ENCODE measurements at regions not wholly inside any gene's neighbourhood (a gene's known extent, or its start where the extent isn't known, plus 50 kb on each side); places are given as distances from the start of the nearest gene placed in this dataset.

DNA sequence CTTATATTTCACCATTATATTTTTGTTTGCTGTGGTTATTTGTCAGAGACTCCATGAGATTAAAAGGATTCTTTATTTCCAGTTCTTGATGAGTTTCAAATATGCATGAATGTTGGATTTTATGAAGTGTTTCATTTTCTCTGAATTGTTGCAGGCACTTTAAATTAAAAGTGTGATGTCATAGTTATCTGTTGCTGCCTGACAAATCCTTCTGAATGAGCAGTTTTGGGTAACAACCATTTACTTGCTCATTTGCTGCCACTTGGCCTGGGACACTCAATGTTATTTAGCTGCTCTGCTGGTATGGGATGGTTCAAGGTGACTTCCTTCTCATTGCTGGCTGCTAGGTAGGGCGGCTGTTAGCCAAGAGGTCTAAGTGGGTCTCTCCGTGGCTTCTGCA, 173.5 kb downstream of the LPIN1 start:
- no peak for DNase-seq (ENCODE audit: low spot score)
- intact Hi-C loops (cut with DNase I) = no loop called here

- DNase-seq (ENCODE audit: low spot score) = no peak
- intact Hi-C loops (cut with DNase I) = no loop called here
Measured at GRCh38 chr2:11920993-11921583, 174.7 kb downstream of the LPIN1 start.

GRCh38 chr2:11922294-11922693, 175.9 kb downstream of the LPIN1 start:
- no peak for DNase-seq (ENCODE audit: low spot score)
- intact Hi-C loops (cut with DNase I) = no loop called here

DNA sequence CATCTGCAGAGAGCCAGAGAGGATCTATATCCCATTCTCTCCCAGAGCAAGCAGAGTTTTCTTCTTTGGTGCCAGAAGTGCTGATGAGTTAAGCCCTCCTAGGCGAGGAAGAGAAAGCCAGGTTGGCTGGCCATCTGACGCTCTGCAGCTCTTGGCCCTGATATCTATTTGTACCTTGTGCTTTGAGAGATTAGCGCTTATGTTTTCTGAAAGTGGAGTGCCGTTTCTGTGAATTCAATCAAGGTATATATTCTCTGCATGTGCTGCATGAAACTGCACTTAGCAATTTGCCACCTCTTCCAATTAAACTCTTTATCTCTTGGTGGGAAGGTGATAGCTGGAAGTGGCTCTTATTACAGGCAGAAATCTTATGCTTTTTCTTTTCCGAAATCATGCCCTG, 177.5 kb downstream of the LPIN1 start:
- DNase-seq (ENCODE audit: low spot score) = no peak
- intact Hi-C loops (cut with DNase I) = no loop called here

DNA sequence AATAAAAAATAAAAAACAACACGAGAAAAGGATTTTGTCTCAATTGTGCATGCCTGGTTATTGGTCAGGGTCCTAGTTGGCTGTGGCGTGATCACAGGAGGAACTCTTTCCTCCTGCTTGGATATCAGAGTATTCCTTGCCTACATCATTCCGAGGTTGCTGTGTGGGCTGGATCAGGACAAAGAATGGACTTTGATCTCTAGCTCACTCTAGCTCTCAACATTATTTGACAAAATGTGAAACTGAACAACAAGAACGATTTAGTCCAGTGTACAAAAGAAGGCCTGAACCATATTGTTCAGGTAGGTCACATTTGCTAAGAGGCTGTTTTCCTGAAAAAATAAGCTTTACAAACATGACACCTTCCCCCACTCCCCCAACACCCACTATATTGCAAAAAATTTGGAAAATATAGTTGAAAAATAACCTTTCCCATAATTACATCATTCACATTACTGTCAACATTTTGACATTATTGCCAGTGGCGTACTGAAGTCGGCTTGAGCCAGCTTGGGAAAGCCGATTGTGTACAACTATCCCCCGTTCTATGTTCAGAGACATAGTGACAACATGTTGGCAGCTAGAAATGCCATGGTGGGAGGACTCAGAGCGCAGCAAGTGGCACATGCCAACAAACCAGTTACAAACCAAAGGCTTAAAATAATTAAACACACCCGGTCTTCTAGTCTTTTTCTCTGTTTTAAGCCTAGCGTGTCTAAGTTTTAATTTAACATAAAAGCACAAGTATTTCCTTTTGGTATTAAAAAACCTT, 179.0 kb downstream of the LPIN1 start:
- intact Hi-C loops (cut with DNase I) = no loop called here
- no peak for DNase-seq (ENCODE audit: low spot score)

DNA sequence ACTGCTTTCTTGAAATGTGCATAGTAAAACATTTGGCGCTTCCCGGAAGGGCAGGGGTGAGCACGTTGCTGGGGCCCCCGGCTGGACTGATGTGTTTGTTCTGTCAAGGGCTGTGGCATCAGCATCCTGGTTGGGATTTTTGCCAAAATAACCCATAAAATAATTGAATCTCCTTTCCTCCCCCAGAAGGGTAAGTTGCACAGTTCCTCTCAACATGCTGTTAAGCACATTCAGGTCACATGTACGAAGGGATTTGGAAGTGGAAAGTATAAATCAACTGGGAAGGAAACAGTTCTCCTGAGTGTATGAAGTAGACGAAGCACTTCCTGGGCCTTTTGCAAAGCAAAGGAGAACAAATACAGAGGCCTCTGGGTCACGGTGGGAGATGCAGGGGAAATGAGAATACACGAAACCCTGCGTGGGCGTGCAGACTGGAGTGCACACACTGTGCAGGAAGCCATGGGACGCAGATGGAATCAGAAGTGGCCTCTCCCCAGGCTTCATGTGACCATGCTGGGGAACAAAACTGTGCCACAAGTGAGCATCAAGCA, 183.9 kb downstream of the LPIN1 start:
- intact Hi-C loops (cut with DNase I) = no loop called here
- DNase-seq (ENCODE audit: low spot score) = no peak

GRCh38 chr2:11932048-11932512, 185.6 kb downstream of the LPIN1 start:
- intact Hi-C loops (cut with DNase I) = no loop called here
- DNase-seq (ENCODE audit: low spot score) = no peak

DNA sequence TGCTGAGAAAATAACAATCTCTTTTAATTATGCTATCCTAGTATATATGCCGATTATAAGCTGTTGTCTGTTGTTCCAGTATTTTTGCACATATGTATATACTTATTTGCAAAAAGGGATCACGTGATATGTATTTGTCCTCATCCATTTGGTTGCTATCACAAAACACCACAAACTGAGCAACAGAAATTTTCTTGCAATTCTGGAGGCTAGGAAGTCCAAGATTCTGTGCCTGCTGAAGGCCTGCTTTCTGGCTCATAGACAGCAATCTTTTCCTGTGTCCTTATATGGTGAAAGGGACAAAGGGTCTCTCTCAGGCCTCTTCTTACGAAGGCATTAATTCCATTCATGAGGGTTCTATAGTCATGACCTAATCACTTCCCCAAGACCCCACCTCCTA, 186.5 kb downstream of the LPIN1 start:
- intact Hi-C loops (cut with DNase I) = no loop called here

GRCh38 chr2:11933854-11934253, 187.4 kb downstream of the LPIN1 start:
- intact Hi-C loops (cut with DNase I) = no loop called here
- no peak for DNase-seq (ENCODE audit: low spot score)

More for the DNA sequence above, 186.5 kb downstream of the LPIN1 start:
- no peak for DNase-seq (ENCODE audit: low spot score)

DNA sequence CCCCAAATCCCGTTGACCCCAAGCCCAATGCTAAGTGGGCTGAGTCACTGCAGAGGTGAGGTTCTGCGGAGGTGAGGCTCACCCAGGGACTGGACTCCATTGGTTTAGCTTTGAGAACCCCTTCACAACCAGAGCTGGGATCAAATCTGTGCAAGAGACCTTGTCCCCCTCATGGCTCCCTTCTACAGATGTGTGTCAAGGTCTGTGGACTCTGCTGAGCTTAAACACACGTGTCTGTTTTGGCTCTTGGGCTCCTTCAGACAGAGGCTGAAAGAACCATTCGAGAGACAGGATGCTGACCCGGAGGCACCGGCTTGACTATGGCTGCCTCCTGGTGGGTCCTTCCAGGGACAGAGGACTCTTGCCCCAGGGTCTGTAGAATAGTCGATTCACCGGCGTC, 190.3 kb downstream of the LPIN1 start:
- no peak for DNase-seq (ENCODE audit: low spot score)
- intact Hi-C loops (cut with DNase I) = no loop called here

GRCh38 chr2:11938196-11938595, 191.8 kb downstream of the LPIN1 start:
- intact Hi-C loops (cut with DNase I) = no loop called here
- no peak for DNase-seq (ENCODE audit: low spot score)

- no peak for DNase-seq (ENCODE audit: low spot score)
- intact Hi-C loops (cut with DNase I) = no loop called here
Measured at GRCh38 chr2:11939523-11939922, 193.1 kb downstream of the LPIN1 start.

- no peak for DNase-seq (ENCODE audit: low spot score)
- intact Hi-C loops (cut with DNase I) = no loop called here
Measured at GRCh38 chr2:11940121-11940743, 193.8 kb downstream of the LPIN1 start.

GRCh38 chr2:11940799-11941198, 194.4 kb downstream of the LPIN1 start:
- DNase-seq (ENCODE audit: low spot score) = no peak
- intact Hi-C loops (cut with DNase I) = no loop called here

- intact Hi-C loops (cut with DNase I) = no loop called here
Measured at GRCh38 chr2:11941201-11942177, 195.1 kb downstream of the LPIN1 start.

GRCh38 chr2:11942178-11942569, 195.7 kb downstream of the LPIN1 start:
- intact Hi-C loops (cut with DNase I) = no loop called here
- DNase-seq (ENCODE audit: low spot score) = no peak

More at GRCh38 chr2:11941201-11942177, 195.1 kb downstream of the LPIN1 start:
- DNase-seq (ENCODE audit: low spot score) = no peak

GRCh38 chr2:11944311-11944710, 197.9 kb downstream of the LPIN1 start:
- intact Hi-C loops (cut with DNase I) = no loop called here
- DNase-seq (ENCODE audit: low spot score) = no peak

GRCh38 chr2:11945139-11946126, 199.0 kb downstream of the LPIN1 start:
- intact Hi-C loops (cut with DNase I) = no loop called here
- no peak for DNase-seq (ENCODE audit: low spot score)
